H9 (cell line): ENCODE measurements at regions not wholly inside any gene's neighbourhood (a gene's known extent, or its start where the extent isn't known, plus 50 kb on each side); places are given as distances from the start of the nearest gene placed in this dataset.

Experiments used
- DNase-seq: peaks from one replicate; pipeline ENCODE4 v3.0.0-alpha.2; 2017
- H2AFZ ChIP-seq: one replicate; pipeline ENCODE4 v1.6.1; 2013; ENCODE audit warnings: mild to moderate bottlenecking, low read length, control low read depth, moderate library complexity
- H2AK5ac ChIP-seq: 2 replicates; pipeline ENCODE4 v1.6.1; 2013; ENCODE audit warnings: low read length, control low read depth, mixed read lengths; ENCODE audit not compliant: insufficient read length
- H2BK120ac ChIP-seq: one replicate; pipeline ENCODE4 v1.6.1; 2013; ENCODE audit warnings: low read depth, mild to moderate bottlenecking, low read length, control low read depth, inconsistent platforms; ENCODE audit not compliant: poor library complexity, severe bottlenecking
- H2BK12ac ChIP-seq: 2 replicates; pipeline ENCODE4 v1.6.1; 2013; ENCODE audit warnings: low read length, control low read depth, mixed read lengths, low read depth; ENCODE audit not compliant: insufficient read length
- H2BK15ac ChIP-seq: 2 replicates; pipeline ENCODE4 v1.6.1; 2013; ENCODE audit warnings: low read depth, low read length, control low read depth
- H2BK20ac ChIP-seq: one replicate; pipeline ENCODE4 v1.6.1; 2013; ENCODE audit warnings: low read depth, mild to moderate bottlenecking, low read length, control low read depth, inconsistent platforms; ENCODE audit not compliant: poor library complexity, severe bottlenecking
- H2BK5ac ChIP-seq: 2 replicates; pipeline ENCODE4 v1.6.1; 2013; ENCODE audit warnings: low read length, control low read depth, mixed read lengths; ENCODE audit not compliant: insufficient read length
- H3K14ac ChIP-seq: 2 replicates; pipeline ENCODE4 v1.6.1; 2013; ENCODE audit warnings: low read length, control low read depth; ENCODE audit not compliant: insufficient read depth
- H3K18ac ChIP-seq: 2 replicates; pipeline ENCODE4 v1.6.1; 2013; ENCODE audit warnings: low read depth, mild to moderate bottlenecking, mixed read lengths, low read length, control low read depth; ENCODE audit not compliant: insufficient read length
- H3K23ac ChIP-seq: 2 replicates; pipeline ENCODE4 v1.6.1; 2013; ENCODE audit warnings: low read length, control low read depth, mixed read lengths, low read depth; ENCODE audit not compliant: insufficient read length
- H3K23me2 ChIP-seq: 2 replicates; pipeline ENCODE4 v1.6.1; 2013; ENCODE audit warnings: low read depth, mild to moderate bottlenecking, mixed read lengths, low read length, control low read depth; ENCODE audit not compliant: insufficient read length, poor library complexity, severe bottlenecking
- H3K27ac ChIP-seq: 2 replicates; pipeline ENCODE4 v1.5.1; 2013; ENCODE audit warnings: low read length, control low read depth, mixed read lengths, low read depth; ENCODE audit not compliant: insufficient read length
- H3K27me3 ChIP-seq: 2 replicates; pipeline ENCODE4 v1.6.1; 2013; ENCODE audit warnings: low read length, control low read depth, inconsistent platforms; ENCODE audit not compliant: insufficient read depth
- H3K4ac ChIP-seq: 2 replicates; pipeline ENCODE4 v1.6.1; 2013; ENCODE audit warnings: low read depth, mild to moderate bottlenecking, control low read depth, inconsistent platforms, low read length, moderate library complexity
- H3K4me1 ChIP-seq: 2 replicates; pipeline ENCODE4 v1.6.1; 2013; ENCODE audit warnings: low read length, control low read depth, inconsistent platforms; ENCODE audit not compliant: insufficient read depth
- H3K4me2 ChIP-seq: 2 replicates; pipeline ENCODE4 v1.6.1; 2013; ENCODE audit warnings: low read length, control low read depth, mixed read lengths; ENCODE audit not compliant: insufficient read length, insufficient read depth
- H3K56ac ChIP-seq: 2 replicates; pipeline ENCODE4 v1.6.1; 2013; ENCODE audit warnings: low read depth, mild to moderate bottlenecking, mixed read lengths, low read length, control low read depth; ENCODE audit not compliant: insufficient read length
- H3K79me1 ChIP-seq: 2 replicates; pipeline ENCODE4 v1.6.1; 2013; ENCODE audit warnings: low read depth, mild to moderate bottlenecking, moderate library complexity, low read length, control low read depth, inconsistent platforms; ENCODE audit not compliant: insufficient read depth, poor library complexity, severe bottlenecking
- H3K79me2 ChIP-seq: 2 replicates; pipeline ENCODE4 v1.6.1; 2013; ENCODE audit warnings: low read length, control low read depth, inconsistent platforms; ENCODE audit not compliant: insufficient read depth
- H3K9ac ChIP-seq: 2 replicates; pipeline ENCODE4 v1.6.1; 2013; ENCODE audit warnings: low read length, control low read depth, mixed read lengths; ENCODE audit not compliant: insufficient read length; ENCODE audit errors: extremely low read depth
- H3K9me3 ChIP-seq: one replicate; pipeline ENCODE4 v1.6.1; 2013; ENCODE audit warnings: low read depth, low read length, inconsistent platforms; ENCODE audit not compliant: control insufficient read depth
- H3T11ph ChIP-seq: one replicate; pipeline ENCODE4 v1.6.1; 2013; ENCODE audit warnings: mild to moderate bottlenecking, low read length, control low read depth, inconsistent platforms
- H4K20me1 ChIP-seq: one replicate; pipeline ENCODE4 v1.6.1; 2013; ENCODE audit not compliant: control insufficient read depth, insufficient read length, insufficient read depth
- H4K5ac ChIP-seq: 2 replicates; pipeline ENCODE4 v1.6.1; 2013; ENCODE audit warnings: low read depth, mild to moderate bottlenecking, mixed read lengths, low read length, control low read depth; ENCODE audit not compliant: insufficient read length
- H4K8ac ChIP-seq: replicated peaks from 2 replicates; pipeline ENCODE4 v1.6.1; 2013; ENCODE audit warnings: low read length, control low read depth, mixed read lengths, low read depth; ENCODE audit not compliant: insufficient read length
- H4K91ac ChIP-seq: 2 replicates; pipeline ENCODE4 v1.6.1; 2013; ENCODE audit warnings: low read depth, mild to moderate bottlenecking, moderate library complexity, mixed read lengths, low read length, control low read depth; ENCODE audit not compliant: insufficient read length
- H3K27ac Mint-ChIP-seq, 3 experiments: 2 replicates in 2 of 3; 3 replicates in 1 of 3; pipeline ENCODE4 v1.8.0; 2020 to 2021; ENCODE audit warnings: mixed read lengths in 3 of 3, mild to moderate bottlenecking in 1 of 3, moderate library complexity in 1 of 3
- H3K27me3 Mint-ChIP-seq: 2 replicates; pipeline ENCODE4 v1.8.0; 2021; ENCODE audit warnings: low read depth, mild to moderate bottlenecking, moderate library complexity, mixed read lengths
- H3K36me3 Mint-ChIP-seq, 3 experiments: 2 replicates in 2 of 3; 3 replicates in 1 of 3; pipeline ENCODE4 v1.8.0; 2020 to 2021; ENCODE audit warnings: low read depth in 3 of 3, mixed read lengths in 3 of 3; ENCODE audit not compliant: insufficient read depth in 1 of 3
- H3K4me1 Mint-ChIP-seq, 2 experiments: 2 replicates each; pipeline ENCODE4 v1.8.0; 2020; ENCODE audit warnings: mixed read lengths in 2 of 2
- H3K4me3 Mint-ChIP-seq, 2 experiments: 2 replicates in 1 of 2; 3 replicates in 1 of 2; pipeline ENCODE4 v1.8.0; 2020 to 2021; ENCODE audit warnings: mild to moderate bottlenecking in 2 of 2, mixed read lengths in 2 of 2, moderate library complexity in 1 of 2
- H3K9me3 Mint-ChIP-seq, 2 experiments: 2 replicates in 1 of 2; 3 replicates in 1 of 2; pipeline ENCODE4 v1.8.0; 2020; ENCODE audit warnings: mild to moderate bottlenecking in 2 of 2, mixed read lengths in 2 of 2, moderate library complexity in 1 of 2
- CTCF ChIP-seq: fragments of 200-600 bp; sonication (generic); conservative IDR thresholded peaks from 3 replicates; pipeline ENCODE4 v1.8.0; 2021; ENCODE audit warnings: antibody characterized with exemption, mild to moderate bottlenecking
- WGBS: extraction: QIAGEN DNeasy Blood & Tissue Kit; methylation state at CpG from one replicate; pipeline ENCODE4 v1.1.7; 2013; ENCODE audit warnings: missing lambda C conversion rate, low lambda C conversion rate, mixed read lengths; ENCODE audit not compliant: insufficient read length; ENCODE audit errors: extremely low coverage; 5-methylcytosine and 5-hydroxymethylcytosine counted together

- no peak overlapping the region for H3K14ac ChIP-seq
- no peak overlapping the region for H4K91ac ChIP-seq
- no peaks in the 10 kb centered on the region for H3K4me1 ChIP-seq
- H3K9me3 Mint-ChIP-seq, result no peaks in the 10 kb centered on the region
- no peak overlapping the region for H4K5ac ChIP-seq
- H2BK20ac ChIP-seq, result no peak overlapping the region
- H3K56ac ChIP-seq, result no peak overlapping the region
- H4K8ac ChIP-seq, result no peak overlapping the region
- H3K18ac ChIP-seq, result no peak overlapping the region
- H2AFZ ChIP-seq, result no peak overlapping the region
- H2BK12ac ChIP-seq, result no peak overlapping the region
- DNase-seq, result no peak
- no peaks in the 10 kb centered on the region for H3K9me3 ChIP-seq
- no peaks in the 10 kb centered on the region for H4K20me1 ChIP-seq
- H3K79me2 ChIP-seq, result no peaks in the 10 kb centered on the region
- H3K4me3 Mint-ChIP-seq, result no peak overlapping the region
- no peak overlapping the region for H3T11ph ChIP-seq
- H3K4ac ChIP-seq, result no peak overlapping the region
- no peaks in the 10 kb centered on the region for H3K23me2 ChIP-seq
- H3K4me2 ChIP-seq, result no peak overlapping the region
- H3K27ac Mint-ChIP-seq, result no peak overlapping the region
- H2AK5ac ChIP-seq, result no peak overlapping the region
- H3K36me3 Mint-ChIP-seq, result no peaks in the 10 kb centered on the region
- no peaks in the 10 kb centered on the region for H3K79me1 ChIP-seq
- no peak overlapping the region for H3K27ac ChIP-seq
- no CpG with 5 or more reads among the region's 23 CpGs for WGBS
- H3K9ac ChIP-seq, result no peak overlapping the region
- no peak overlapping the region for H2BK15ac ChIP-seq
- H2BK5ac ChIP-seq, result no peak overlapping the region
- no peak overlapping the region for H2BK120ac ChIP-seq
- no peak for TF ChIP-seq CTCF
- no peak overlapping the region for H3K23ac ChIP-seq
- no peaks in the 10 kb centered on the region for H3K27me3 ChIP-seq
- H3K4me1 Mint-ChIP-seq, result peaks cover 0 to 17% of the 10 kb centered on the region in 2 experiments; a peak in 2 of 4 replicates
- peaks cover 5% of the 10 kb centered on the region for H3K27me3 Mint-ChIP-seq
These were observed 289.5 kb downstream of the IRX2 start for GRCh38 chr5:2461701-2462691.
